ENCODE measurements at regions not wholly inside any gene's neighbourhood (a gene's known extent, or its start where the extent isn't known, plus 50 kb on each side); places are given as distances from the start of the nearest gene placed in this dataset.

GRCh38 chr2:144074450-144074849, 445.5 kb downstream of the ZEB2 start:
- Histone ChIP-seq H3K4me1 (no peaks in the 10 kb centered on the region), H3K27ac (no peak overlapping the region), H3K27me3 (no peaks in the 10 kb centered on the region), H3K36me3 (replicated peaks in 1 of 2; ENCODE audit: insufficient read depth in 1 of 2, low read depth in 2 of 2) (no peaks in the 10 kb centered on the region), H3K4me3 (no peak overlapping the region), H3K9me3 (no peaks in the 10 kb centered on the region)
- 81 to 91% methylated on average over 3 of the region's 3 CpGs for WGBS, 2 donors
- DNase-seq (no peak), ATAC-seq (no peak)
- TF ChIP-seq CTCF (IDR thresholded peaks at IDR 0.05): no peak
- no peak for TF ChIP-seq POLR2A (IDR thresholded peaks at IDR 0.05)
- intact Hi-C loops (cut with DNase I): no loop called here

GRCh38 chr2:144071461-144071860, 448.5 kb downstream of the ZEB2 start:
- intact Hi-C loops (cut with DNase I): no loop called here
- Histone ChIP-seq H3K4me3 (no peak overlapping the region), H3K4me1 (no peaks in the 10 kb centered on the region), H3K27me3 (no peaks in the 10 kb centered on the region), H3K27ac (no peak overlapping the region), H3K36me3 (replicated peaks in 1 of 2; ENCODE audit: insufficient read depth in 1 of 2, low read depth in 2 of 2) (no peaks in the 10 kb centered on the region), H3K9me3 (no peaks in the 10 kb centered on the region)
- DNase-seq: no peak
- TF ChIP-seq CTCF (IDR thresholded peaks at IDR 0.05) (peak in 4 of 7 experiments; percentile 12 to 32 (median 23)), POLR2A (IDR thresholded peaks at IDR 0.05) (no peak)
- no peak for ATAC-seq
- WGBS, 2 donors: 35 to 41% methylated on average over 4 of the region's 4 CpGs

GRCh38 chr2:144067506-144067905, 452.4 kb downstream of the ZEB2 start:
- no peaks in the 10 kb centered on the region for H3K9me3 ChIP-seq
- H3K27ac ChIP-seq: no peak overlapping the region
- H3K27me3 ChIP-seq: no peaks in the 10 kb centered on the region
- no peak for TF ChIP-seq POLR2A (IDR thresholded peaks at IDR 0.05)
- TF ChIP-seq CTCF (IDR thresholded peaks at IDR 0.05): no peak
- WGBS, 2 donors: 81 to 82% methylated on average over 2 of the region's 2 CpGs
- intact Hi-C loops (cut with DNase I): no loop called here
- H3K36me3 ChIP-seq (replicated peaks in 1 of 2; ENCODE audit: insufficient read depth in 1 of 2, low read depth in 2 of 2): no peaks in the 10 kb centered on the region
- no peak overlapping the region for H3K4me3 ChIP-seq
- no peak for ATAC-seq
- H3K4me1 ChIP-seq: no peaks in the 10 kb centered on the region
- DNase-seq: no peak

GRCh38 chr2:144063602-144064001, 456.3 kb downstream of the ZEB2 start:
- TF ChIP-seq POLR2A (IDR thresholded peaks at IDR 0.05) (no peak), CTCF (IDR thresholded peaks at IDR 0.05) (no peak)
- Histone ChIP-seq H3K4me3 (no peak overlapping the region), H3K27ac (no peak overlapping the region), H3K36me3 (replicated peaks in 1 of 2; ENCODE audit: insufficient read depth in 1 of 2, low read depth in 2 of 2) (no peaks in the 10 kb centered on the region), H3K27me3 (no peaks in the 10 kb centered on the region), H3K9me3 (no peaks in the 10 kb centered on the region), H3K4me1 (no peaks in the 10 kb centered on the region)
- no peak for DNase-seq
- 53 to 59% methylated on average over 1 of the region's 1 CpG for WGBS, 2 donors
- no peak for ATAC-seq
- intact Hi-C loops (cut with DNase I): no loop called here

- Histone ChIP-seq H3K4me3 (no peak overlapping the region), H3K9me3 (no peaks in the 10 kb centered on the region), H3K4me1 (no peaks in the 10 kb centered on the region), H3K27ac (no peak overlapping the region), H3K36me3 (replicated peaks in 1 of 2; ENCODE audit: insufficient read depth in 1 of 2, low read depth in 2 of 2) (no peaks in the 10 kb centered on the region), H3K27me3 (no peaks in the 10 kb centered on the region)
- no peak for DNase-seq
- intact Hi-C loops (cut with DNase I): no loop called here
- 94 to 95% methylated on average over 1 of the region's 1 CpG for WGBS, 2 donors
- no peak for ATAC-seq
- TF ChIP-seq POLR2A (IDR thresholded peaks at IDR 0.05): no peak
- TF ChIP-seq CTCF (IDR thresholded peaks at IDR 0.05): no peak
Measured at GRCh38 chr2:144054911-144055310, 465.0 kb downstream of the ZEB2 start.
